ENCODE measurements at regions not wholly inside any gene's neighbourhood (a gene's known extent, or its start where the extent isn't known, plus 50 kb on each side); places are given as distances from the start of the nearest gene placed in this dataset.
"Not testable (repeated sequence)": the region's sequence is repeated elsewhere in the genome, so short reads cannot be mapped to it uniquely, and the experiment has no call there.

GRCh38 chr3:61445924-61446323 lies 115.4 kb upstream of the PTPRG start:
- DNase-seq, result no peak

GRCh38 chr3:61446341-61446740 lies 115.0 kb upstream of the PTPRG start:
- DNase-seq, result no peak

DNA sequence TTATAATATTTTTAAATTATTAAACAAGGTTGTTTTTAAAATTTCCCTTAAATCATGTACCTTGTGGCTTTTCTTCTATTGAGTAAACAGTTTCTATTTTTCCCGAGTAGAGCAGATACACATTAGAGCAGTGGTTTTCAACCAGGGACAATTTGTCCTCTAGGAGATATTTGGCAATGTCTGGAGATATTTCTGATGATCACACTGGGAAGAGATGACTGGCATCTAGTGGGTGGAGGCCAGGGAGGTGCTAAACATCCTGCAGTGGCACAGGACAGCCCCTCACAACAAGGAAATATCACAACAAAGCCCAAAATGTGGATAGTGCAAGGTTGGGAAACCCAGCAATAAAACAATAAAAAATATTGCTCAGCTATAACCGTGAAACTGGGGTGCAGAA lies 113.0 kb upstream of the PTPRG start:
- DNase-seq, result no peak

GRCh38 chr3:61449327-61450040 lies 111.9 kb upstream of the PTPRG start:
- no peak for DNase-seq

DNA sequence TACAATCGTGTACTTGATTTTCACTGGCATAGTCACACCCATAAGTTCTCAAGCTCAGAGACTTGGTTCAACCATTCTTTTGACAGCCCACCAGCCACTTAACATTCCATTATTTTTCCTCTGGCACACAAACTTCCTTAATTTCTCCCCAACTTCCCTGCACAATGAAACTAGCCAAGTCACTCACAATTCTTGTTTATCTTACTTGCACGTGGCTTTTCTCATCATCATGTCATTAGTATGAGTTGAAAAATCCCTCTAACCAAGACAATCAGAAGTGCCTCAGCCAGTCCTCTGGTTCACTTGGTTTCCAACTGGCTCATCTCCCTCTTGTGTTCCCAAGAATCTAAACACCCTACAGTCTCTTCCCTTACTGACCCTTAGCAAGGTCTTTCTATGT lies 110.5 kb upstream of the PTPRG start:
- no peak for DNase-seq

- DNase-seq, result no peak
These were observed 109.5 kb upstream of the PTPRG start for GRCh38 chr3:61451841-61452240.

GRCh38 chr3:61452535-61453090 lies 108.8 kb upstream of the PTPRG start:
- no peak for DNase-seq

DNA sequence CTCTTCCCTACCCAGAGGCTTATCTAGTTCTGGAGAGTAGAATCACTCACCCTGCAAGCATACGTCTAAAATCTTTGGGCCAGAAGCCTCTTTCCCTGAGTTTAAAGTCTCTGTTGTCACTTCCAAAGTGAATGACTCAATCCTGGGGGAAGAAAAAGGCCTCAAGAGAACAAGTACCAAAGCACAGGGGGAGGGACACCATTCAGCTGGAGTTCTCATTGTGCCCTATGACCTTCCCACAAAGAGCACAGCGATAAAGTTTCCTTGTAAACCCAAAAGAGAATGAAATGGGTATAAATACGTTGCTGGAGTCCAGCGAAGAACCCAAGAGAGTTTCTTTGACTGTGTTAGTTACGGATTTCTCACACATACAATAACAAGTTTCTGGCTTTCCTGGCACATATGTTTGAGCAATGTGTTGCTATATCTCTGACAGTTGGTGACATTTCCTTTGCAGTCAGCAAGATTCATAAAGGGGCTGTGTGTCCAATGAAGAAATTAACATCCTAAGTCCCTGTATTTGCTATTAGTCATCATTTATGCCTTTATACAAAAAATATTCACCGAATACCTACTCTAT lies 107.3 kb upstream of the PTPRG start:
- DNase-seq, result no peak

DNA sequence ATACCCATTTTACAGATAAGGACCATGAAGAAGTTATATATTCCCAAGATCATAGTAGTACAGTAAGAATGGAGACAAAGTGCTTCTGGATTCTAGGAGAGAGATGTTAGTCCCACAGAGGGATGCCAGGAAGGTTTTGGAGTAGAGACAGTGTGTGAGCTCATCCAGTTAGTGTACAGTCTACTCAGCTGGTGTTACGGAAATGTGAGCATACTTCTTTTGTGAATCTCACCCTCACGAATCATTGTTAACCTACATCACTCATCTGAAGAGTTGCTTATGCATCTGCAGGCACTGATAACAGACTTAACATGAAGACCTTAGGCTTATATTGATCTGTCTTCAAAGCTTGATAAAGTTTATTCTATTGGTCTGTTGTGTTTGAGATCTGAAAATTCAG lies 106.6 kb upstream of the PTPRG start:
- no peak for DNase-seq

GRCh38 chr3:61460636-61461035 lies 100.7 kb upstream of the PTPRG start:
- DNase-seq, result no peak

DNA sequence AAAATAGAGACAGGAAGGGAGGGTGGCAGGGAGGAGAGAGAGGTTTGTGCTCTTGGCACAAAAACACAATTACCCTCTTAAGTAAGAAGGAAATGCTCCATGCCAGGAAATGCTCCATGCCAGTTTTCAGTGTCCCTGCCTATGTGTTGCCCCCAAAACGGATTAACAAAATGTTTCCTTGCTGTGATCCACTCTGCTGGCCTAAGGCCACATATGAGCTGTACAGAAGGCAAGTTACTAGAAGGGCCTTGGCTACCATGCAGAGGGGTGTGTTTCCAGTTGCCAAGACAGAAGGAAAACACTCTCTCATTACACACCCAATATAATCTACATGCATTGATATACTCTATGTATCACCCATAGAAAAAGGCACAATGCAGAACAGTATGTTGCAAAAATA lies 98.2 kb upstream of the PTPRG start:
- no peak for DNase-seq

DNA sequence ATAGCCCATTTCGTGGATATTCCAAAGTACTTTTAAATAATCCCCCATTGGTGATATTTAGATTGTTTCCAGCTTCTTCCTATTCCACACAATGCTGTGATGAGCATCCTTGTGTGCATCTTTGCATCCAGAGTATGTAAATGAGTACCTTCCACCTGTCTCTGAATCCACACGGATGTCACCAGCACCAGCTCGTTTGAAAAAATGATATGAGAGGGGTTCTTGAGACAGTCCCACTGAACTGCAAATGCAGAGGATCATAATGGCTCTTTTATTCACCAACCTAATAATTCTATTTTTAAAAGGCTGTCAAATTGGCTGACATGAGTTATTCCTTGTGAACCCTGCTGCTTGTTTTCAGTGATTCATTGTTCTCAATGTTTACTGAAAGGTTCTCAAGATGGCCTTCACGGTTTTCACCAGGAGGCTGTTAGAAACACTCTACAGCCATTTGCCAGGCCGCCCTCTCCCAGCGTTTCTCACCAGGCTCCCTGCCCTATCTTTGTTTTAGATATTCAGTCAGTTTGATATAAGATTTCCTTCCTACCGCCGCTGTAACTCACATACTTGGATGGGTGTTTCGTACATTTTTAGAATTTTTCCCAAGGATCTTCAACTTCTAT lies 96.7 kb upstream of the PTPRG start:
- no peak for DNase-seq

GRCh38 chr3:61466357-61466756 lies 95.0 kb upstream of the PTPRG start:
- DNase-seq, result no peak

DNA sequence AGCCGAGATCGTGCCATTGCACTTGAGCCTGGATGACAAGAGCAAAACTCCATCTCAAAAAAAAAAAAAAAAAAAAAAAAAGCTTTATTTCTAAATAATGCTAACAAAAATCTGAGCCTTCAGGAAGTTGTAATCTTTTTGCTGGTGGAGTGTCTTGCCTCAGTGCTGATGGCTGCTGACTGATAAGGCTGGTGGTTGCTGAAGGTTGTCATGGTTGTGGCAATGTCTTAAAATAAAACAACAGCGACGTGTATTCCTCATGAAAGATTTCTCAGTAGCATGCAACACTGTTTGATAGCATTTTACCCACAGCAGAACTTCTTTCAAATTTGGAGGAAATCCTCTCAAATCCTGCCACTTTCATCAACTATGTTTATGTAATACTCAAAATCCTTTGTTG lies 77.4 kb upstream of the PTPRG start:
- no peak for DNase-seq

GRCh38 chr3:61493339-61493738 lies 68.0 kb upstream of the PTPRG start:
- DNase-seq, result no peak

- DNase-seq, result not testable (repeated sequence)
These were observed 67.1 kb upstream of the PTPRG start for GRCh38 chr3:61494309-61494708.

DNA sequence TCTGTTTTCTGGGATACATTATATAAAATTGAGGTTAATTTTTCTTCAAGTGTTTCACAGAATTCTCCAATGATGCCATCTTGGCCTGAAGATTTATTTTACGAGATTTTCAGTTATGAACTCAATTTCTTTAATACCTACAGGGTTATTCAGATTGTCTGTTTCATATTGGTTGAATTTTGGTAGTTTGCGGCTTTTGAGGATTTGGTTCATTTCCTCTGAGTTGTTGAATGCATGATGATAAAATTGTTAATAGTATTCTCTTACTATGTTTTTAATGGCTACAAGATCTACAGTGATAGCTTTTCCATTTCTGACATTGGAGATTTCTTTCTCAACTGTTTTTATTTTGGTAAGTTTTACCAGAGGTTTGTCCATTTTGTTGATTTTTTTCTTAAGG lies 63.9 kb upstream of the PTPRG start:
- DNase-seq, result no peak

DNA sequence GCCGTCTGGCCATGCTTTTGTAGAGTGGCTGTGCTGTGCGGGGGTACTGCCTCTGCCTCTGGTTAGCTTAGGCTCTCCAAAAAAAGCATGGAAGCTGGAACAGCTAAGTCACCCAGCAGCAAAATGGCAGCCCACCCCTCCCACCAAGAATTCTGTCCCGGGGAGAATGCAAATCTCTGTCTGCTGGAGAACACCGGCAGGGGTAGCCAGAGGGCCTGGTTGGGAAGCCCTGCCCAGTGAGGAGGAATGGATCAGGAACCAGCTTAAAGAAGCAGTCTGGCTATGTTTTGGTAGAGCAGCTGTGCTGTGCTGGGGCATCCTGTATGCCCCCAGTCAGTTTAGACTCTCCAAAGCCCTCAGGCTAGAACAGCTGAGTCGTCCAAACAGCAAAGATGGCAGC lies 56.2 kb upstream of the PTPRG start:
- no peak for DNase-seq

GRCh38 chr3:61507946-61508345 lies 53.4 kb upstream of the PTPRG start:
- no peak for DNase-seq
